IMR-90 (cell line): ENCODE measurements at regions not wholly inside any gene's neighbourhood (a gene's known extent, or its start where the extent isn't known, plus 50 kb on each side); places are given as distances from the start of the nearest gene placed in this dataset.

Experiments used
- ATAC-seq: fragments of 200-7000 bp; cut with Tn5 transposase; 2 replicates; pipeline ENCODE4 v1.9.1; 2020; ENCODE audit warnings: low read depth, mild to moderate bottlenecking, moderate library complexity
- BruUV-seq: library from RNA; stranded (reverse); fragments of 400-500 nt; replicated peaks from 2 replicates; lab custom pipeline; 2021; lab: Mats Ljungman, UMichigan
- CTCF ChIA-PET: fragments of 300-600 bp; formaldehyde crosslinking; extraction: SDS; loops from one replicate; lab custom pipeline; 2021; ENCODE audit warnings: antibody characterized with exemption; lab: Yijun Ruan, JAX
- POLR2A ChIA-PET: fragments of 300-600 bp; sonication (Branson Sonifier 250); formaldehyde crosslinking; loops from one replicate; lab custom pipeline; 2022; ENCODE audit warnings: antibody characterized with exemption; ENCODE audit not compliant: unreplicated experiment; lab: Charles Lee
- DNase-seq: peaks from one replicate; pipeline ENCODE4 v3.0.0; 2013
- H2AFZ ChIP-seq: replicated peaks from 2 replicates; pipeline ENCODE3; 2013; ENCODE audit warnings: low read length, mild to moderate bottlenecking; ENCODE audit not compliant: poor library complexity
- H2AK5ac ChIP-seq: 2 replicates; pipeline ENCODE4 v1.6.1; 2013; ENCODE audit warnings: low read depth, low read length, inconsistent platforms
- H2AK9ac ChIP-seq: replicated peaks from 2 replicates; pipeline ENCODE3; 2013; ENCODE audit warnings: mild to moderate bottlenecking, low read depth, low read length, moderate library complexity; ENCODE audit not compliant: poor library complexity
- H2BK120ac ChIP-seq: 2 replicates; pipeline ENCODE4 v1.6.1; 2013; ENCODE audit warnings: low read depth, low read length, inconsistent platforms
- H2BK15ac ChIP-seq: 3 replicates; pipeline ENCODE4 v1.6.1; 2013; ENCODE audit warnings: low read depth, low read length, inconsistent platforms
- H2BK20ac ChIP-seq: 2 replicates; pipeline ENCODE4 v1.6.1; 2013; ENCODE audit warnings: low read depth, mild to moderate bottlenecking, inconsistent platforms, low read length, moderate library complexity
- H2BK5ac ChIP-seq: 2 replicates; pipeline ENCODE4 v1.6.1; 2013; ENCODE audit warnings: mild to moderate bottlenecking, low read depth, low read length, inconsistent platforms; ENCODE audit not compliant: poor library complexity, severe bottlenecking
- H3K14ac ChIP-seq: replicated peaks from 2 replicates; pipeline ENCODE4 v1.6.1; 2013; ENCODE audit warnings: low read depth, low read length, inconsistent platforms
- H3K18ac ChIP-seq: 2 replicates; pipeline ENCODE4 v1.6.1; 2013; ENCODE audit warnings: low read depth, low read length, control low read depth
- H3K23ac ChIP-seq: 2 replicates; pipeline ENCODE4 v1.6.1; 2013; ENCODE audit warnings: low read depth, low read length, inconsistent platforms
- H3K27ac ChIP-seq: 2 replicates; pipeline ENCODE4 v1.5.1; 2013; ENCODE audit warnings: mild to moderate bottlenecking, control low read depth, low read length; ENCODE audit not compliant: insufficient read depth
- H3K27me3 ChIP-seq: 2 replicates; pipeline ENCODE4 v1.6.1; 2013; ENCODE audit warnings: low read length; ENCODE audit not compliant: control insufficient read depth, insufficient read depth
- H3K36me3 ChIP-seq: 2 replicates; pipeline ENCODE4 v1.6.1; 2013; ENCODE audit warnings: low read length, mixed read lengths; ENCODE audit not compliant: control insufficient read depth, insufficient read depth
- H3K4ac ChIP-seq: 2 replicates; pipeline ENCODE4 v1.6.1; 2013; ENCODE audit warnings: low read depth, low read length, inconsistent platforms
- H3K4me1 ChIP-seq: 2 replicates; pipeline ENCODE4 v1.6.1; 2013; ENCODE audit warnings: low read length, mixed read lengths; ENCODE audit not compliant: control insufficient read depth, insufficient read depth
- H3K4me2 ChIP-seq: 2 replicates; pipeline ENCODE4 v1.6.1; 2013; ENCODE audit warnings: low read depth, mild to moderate bottlenecking, control low read depth, low read length, moderate library complexity
- H3K4me3 ChIP-seq: 2 replicates; pipeline ENCODE4 v1.5.1; 2013; ENCODE audit warnings: low read depth, mild to moderate bottlenecking, control low read depth, low read length, moderate library complexity; ENCODE audit not compliant: insufficient read depth
- H3K56ac ChIP-seq: 2 replicates; pipeline ENCODE4 v1.6.1; 2013; ENCODE audit warnings: low read length, inconsistent platforms; ENCODE audit not compliant: insufficient read depth; ENCODE audit errors: extremely low read depth
- H3K79me1 ChIP-seq, 2 experiments: 2 replicates each; pipeline ENCODE4 v1.6.1; 2013; ENCODE audit warnings: low read length in 2 of 2, inconsistent platforms in 1 of 2, low read depth in 1 of 2
- H3K9ac ChIP-seq: 2 replicates; pipeline ENCODE4 v1.6.1; 2013; ENCODE audit warnings: low read depth, low read length, control low read depth
- H3K9me1 ChIP-seq: 2 replicates; pipeline ENCODE4 v1.6.1; 2013; ENCODE audit warnings: low read length, inconsistent platforms; ENCODE audit not compliant: insufficient read depth
- H3K9me3 ChIP-seq: 2 replicates; pipeline ENCODE4 v1.6.1; 2013; ENCODE audit warnings: low read length; ENCODE audit not compliant: control insufficient read depth, insufficient read depth
- H4K20me1 ChIP-seq: 2 replicates; pipeline ENCODE4 v1.6.1; 2013; ENCODE audit warnings: low read length, inconsistent platforms; ENCODE audit not compliant: insufficient read depth
- H4K5ac ChIP-seq: 2 replicates; pipeline ENCODE4 v1.6.1; 2013; ENCODE audit warnings: mild to moderate bottlenecking, low read depth, low read length, control low read depth
- H4K8ac ChIP-seq, 2 experiments: 2 replicates each; pipeline ENCODE4 v1.6.1; 2013; ENCODE audit warnings: low read depth in 2 of 2, low read length in 2 of 2, control low read depth in 1 of 2, inconsistent platforms in 1 of 2
- H4K91ac ChIP-seq: 2 replicates; pipeline ENCODE4 v1.6.1; 2013; ENCODE audit warnings: low read depth, low read length, inconsistent platforms; ENCODE audit not compliant: insufficient read depth
- BHLHE40 ChIP-seq: fragments of 150-350 bp; IDR thresholded peaks from 2 replicates; pipeline ENCODE4 v1.6.1; 2016; ENCODE audit warnings: mild to moderate bottlenecking, low read depth, low read length
- CEBPB ChIP-seq: IDR thresholded peaks from 2 replicates; pipeline ENCODE4 v1.6.1; 2012; ENCODE audit warnings: low read depth, low read length, improper control_type of control experiment
- CHD1 ChIP-seq: IDR thresholded peaks from 2 replicates; pipeline ENCODE4 v1.6.1; 2012; ENCODE audit warnings: low read depth, low read length, improper control_type of control experiment
- CTCF ChIP-seq: conservative IDR thresholded peaks from 2 replicates; pipeline ENCODE4 v1.5.1; 2012; ENCODE audit warnings: mild to moderate bottlenecking, low read depth, low read length, improper control_type of control experiment
- ELK1 ChIP-seq: fragments of 150-350 bp; IDR thresholded peaks from 2 replicates; pipeline ENCODE4 v1.6.1; 2016; ENCODE audit warnings: low read depth, mild to moderate bottlenecking, low read length, moderate library complexity, borderline replicate concordance
- FOS ChIP-seq: fragments of 150-350 bp; IDR thresholded peaks from 2 replicates; pipeline ENCODE4 v1.6.1; 2016; ENCODE audit warnings: low read depth, low read length
- MAFK ChIP-seq: IDR thresholded peaks from 2 replicates; pipeline ENCODE4 v1.6.1; 2012; ENCODE audit warnings: low read depth, low read length, improper control_type of control experiment
- MAZ ChIP-seq: IDR thresholded peaks from 2 replicates; pipeline ENCODE4 v1.6.1; 2012; ENCODE audit warnings: low read depth, mild to moderate bottlenecking, low read length, improper control_type of control experiment, moderate library complexity, borderline replicate concordance
- MXI1 ChIP-seq: IDR thresholded peaks from 2 replicates; pipeline ENCODE4 v1.6.1; 2012; ENCODE audit warnings: low read depth, mild to moderate bottlenecking, low read length, moderate library complexity, borderline replicate concordance
- NFE2L2 ChIP-seq: fragments of 150-350 bp; IDR thresholded peaks from 2 replicates; pipeline ENCODE4 v1.6.1; 2016; ENCODE audit warnings: low read depth, mild to moderate bottlenecking, low read length
- POLR2A ChIP-seq: IDR thresholded peaks from 2 replicates; pipeline ENCODE4 v1.6.1; 2012; ENCODE audit warnings: mild to moderate bottlenecking, low read depth, low read length
- RAD21 ChIP-seq: IDR thresholded peaks from 2 replicates; pipeline ENCODE4 v1.6.1; 2012; ENCODE audit warnings: low read length, improper control_type of control experiment
- RCOR1 ChIP-seq: IDR thresholded peaks from 2 replicates; pipeline ENCODE4 v1.6.1; 2012; ENCODE audit warnings: mild to moderate bottlenecking, low read length, improper control_type of control experiment; ENCODE audit not compliant: insufficient replicate concordance
- RFX5 ChIP-seq: IDR thresholded peaks from 2 replicates; pipeline ENCODE4 v1.8.0; 2012; ENCODE audit warnings: low read depth, mild to moderate bottlenecking, low read length, moderate library complexity
- SMC3 ChIP-seq: fragments of 150-350 bp; IDR thresholded peaks from 2 replicates; pipeline ENCODE4 v1.6.1; 2016; ENCODE audit warnings: low read depth, mild to moderate bottlenecking, antibody characterized with exemption, low read length, moderate library complexity
- USF2 ChIP-seq: fragments of 150-350 bp; IDR thresholded peaks from 2 replicates; pipeline ENCODE4 v1.6.1; 2017; ENCODE audit warnings: mild to moderate bottlenecking, antibody characterized with exemption, low read length, low read depth
- WGBS, 2 experiments: methylation state at CpG; one replicate each; pipeline versions ENCODE4 v1.1.5 to v1.1.7; 2013; ENCODE audit warnings: missing lambda C conversion rate in 2 of 2; ENCODE audit not compliant: insufficient read length in 1 of 2; ENCODE audit errors: extremely low coverage in 2 of 2; 5-methylcytosine and 5-hydroxymethylcytosine counted together
- dilution Hi-C: fragments of 300-500 bp; cut with HindIII; formaldehyde crosslinking; loops from one replicate; pipeline ENCODE4 v1.14.3; 2018; ENCODE audit warnings: low sequenced_read_pairs; ENCODE audit not compliant: unreplicated experiment
- in situ Hi-C: fragments of 300-500 bp; cut with MboI; formaldehyde crosslinking; loops from 3 replicates; pipeline ENCODE4 v1.14.3; 2019; ENCODE audit warnings: low sequenced_read_pairs, inconsistent platforms, mixed read lengths
- intact Hi-C: fragments of 100-400 bp; cut with micrococcal nuclease; formaldehyde crosslinking; loops from 2 replicates; pipeline ENCODE4 v1.10.0; 2022

DNA sequence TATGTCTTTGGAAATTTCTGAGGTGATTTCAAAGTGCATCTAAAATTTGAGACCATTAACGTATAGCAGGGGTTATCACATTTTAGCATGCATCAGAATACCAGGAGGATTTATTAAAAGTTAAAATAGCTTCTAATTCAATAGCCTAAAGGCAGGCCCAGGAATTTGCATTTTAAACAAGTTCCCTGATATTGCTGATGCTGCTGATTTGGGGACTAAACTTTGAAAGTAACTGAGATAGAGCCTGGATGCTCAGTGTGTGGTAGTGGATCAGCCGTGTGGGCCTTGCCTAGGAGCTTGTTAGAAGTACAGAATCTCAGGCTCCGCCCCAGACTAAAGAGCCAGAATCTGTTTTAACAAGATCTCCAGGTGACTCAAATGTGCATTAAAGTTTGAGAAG lies 375.0 kb upstream of the FBXO33 start:
- Histone ChIP-seq H2AK9ac (no peak overlapping the region), H4K8ac (no peak overlapping the region), H3K9me1 (no peaks in the 10 kb centered on the region), H3K18ac (no peak overlapping the region), H3K4me1 (no peaks in the 10 kb centered on the region), H3K36me3 (no peaks in the 10 kb centered on the region), H3K27me3 (no peaks in the 10 kb centered on the region), H3K23ac (no peak overlapping the region), H3K4me3 (no peak overlapping the region), H4K5ac (no peak overlapping the region), H3K9me3 (peaks cover 5% of the 10 kb centered on the region; the same call in 1 of the 2 replicates), H2BK20ac (no peak overlapping the region), H2BK120ac (no peak overlapping the region), H4K20me1 (no peaks in the 10 kb centered on the region), H3K4me2 (no peak overlapping the region), H3K27ac (no peak overlapping the region), H3K9ac (no peak overlapping the region), H2AK5ac (no peak overlapping the region), H2BK5ac (no peak overlapping the region), H3K79me1 (no peaks in the 10 kb centered on the region), H4K91ac (no peak overlapping the region), H3K4ac (no peak overlapping the region), H3K56ac (no peak overlapping the region), H2AFZ (no peak overlapping the region), H3K14ac (no peak overlapping the region), H2BK15ac (no peak overlapping the region)
- ChIA-PET CTCF (no interaction called here), POLR2A (no interaction called here)
- DNase-seq: no peak
- no peak for TF ChIP-seq RCOR1
- no peak for TF ChIP-seq SMC3
- TF ChIP-seq ELK1: no peak
- no peak for TF ChIP-seq MAFK
- no peak for TF ChIP-seq RFX5
- TF ChIP-seq POLR2A: no peak
- no peak for TF ChIP-seq MAZ
- TF ChIP-seq FOS: no peak
- no peak for TF ChIP-seq USF2
- TF ChIP-seq NFE2L2: no peak
- TF ChIP-seq RAD21: no peak
- no peak for TF ChIP-seq CEBPB
- TF ChIP-seq CTCF: no peak
- TF ChIP-seq BHLHE40: no peak
- TF ChIP-seq CHD1: no peak
- no peak for TF ChIP-seq MXI1
- no CpG with 5 or more reads among the region's 3 CpGs for WGBS, 2 experiments
- no peak for ATAC-seq
- BruUV-seq: no TSS peak
- dilution Hi-C loops: no loop called here
- in situ Hi-C loops: no loop called here
- intact Hi-C loops: no loop called here
